ENCODE measurements at regions not wholly inside any gene's neighbourhood (a gene's known extent, or its start where the extent isn't known, plus 50 kb on each side); places are given as distances from the start of the nearest gene placed in this dataset.

- Histone ChIP-seq H3K4me3 (ENCODE audit: low read length) (no peak overlapping the region), H3K79me2 (ENCODE audit: control insufficient read depth, low read length) (no peaks in the 10 kb centered on the region), H3K4me2 (ENCODE audit: low read length) (no peak overlapping the region), H3K9me3 (ENCODE audit: control insufficient read depth, insufficient read depth, low read length) (no peaks in the 10 kb centered on the region), H4K20me1 (ENCODE audit: control insufficient read depth, insufficient read depth, low read depth, low read length) (no peaks in the 10 kb centered on the region), H3K4me1 (ENCODE audit: control insufficient read depth, low read length) (no peaks in the 10 kb centered on the region), H3K27ac (ENCODE audit: low read depth, low read length) (no peak overlapping the region), H3K27me3 (ENCODE audit: control insufficient read depth, low read length) (no peaks in the 10 kb centered on the region), H3K9me2 (replicated peaks; ENCODE audit: control insufficient read depth, low read length) (no peaks in the 10 kb centered on the region), H3F3A (ENCODE audit: control insufficient read depth, insufficient read depth) (no peaks in the 10 kb centered on the region), H3K36me3 (ENCODE audit: control insufficient read depth, low read length) (no peaks in the 10 kb centered on the region)
- no peak for TF ChIP-seq CTCF (IDR thresholded peaks at IDR 0.05; ENCODE audit: low read depth, low read length, poor library complexity, severe bottlenecking)
- TF ChIP-seq EZH2phosphoT487 (IDR thresholded peaks at IDR 0.05; ENCODE audit: borderline replicate concordance, low read length) = no peak
These were observed 163.5 kb upstream of the KIF2B start for GRCh38 chr17:53659181-53659580.

- no peak for TF ChIP-seq EZH2phosphoT487 (IDR thresholded peaks at IDR 0.05; ENCODE audit: borderline replicate concordance, low read length)
- TF ChIP-seq CTCF (IDR thresholded peaks at IDR 0.05; ENCODE audit: low read depth, low read length, poor library complexity, severe bottlenecking) = no peak
- H3K27ac ChIP-seq (ENCODE audit: low read depth, low read length) = no peak overlapping the region
- H4K20me1 ChIP-seq (ENCODE audit: control insufficient read depth, insufficient read depth, low read depth, low read length) = no peaks in the 10 kb centered on the region
- no peaks in the 10 kb centered on the region for H3F3A ChIP-seq (ENCODE audit: control insufficient read depth, insufficient read depth)
- no peaks in the 10 kb centered on the region for H3K9me2 ChIP-seq (replicated peaks; ENCODE audit: control insufficient read depth, low read length)
- H3K36me3 ChIP-seq (ENCODE audit: control insufficient read depth, low read length) = no peaks in the 10 kb centered on the region
- no peak overlapping the region for H3K4me2 ChIP-seq (ENCODE audit: low read length)
- no peaks in the 10 kb centered on the region for H3K4me1 ChIP-seq (ENCODE audit: control insufficient read depth, low read length)
- no peaks in the 10 kb centered on the region for H3K9me3 ChIP-seq (ENCODE audit: control insufficient read depth, insufficient read depth, low read length)
- no peaks in the 10 kb centered on the region for H3K27me3 ChIP-seq (ENCODE audit: control insufficient read depth, low read length)
- no peaks in the 10 kb centered on the region for H3K79me2 ChIP-seq (ENCODE audit: control insufficient read depth, low read length)
- no peak overlapping the region for H3K4me3 ChIP-seq (ENCODE audit: low read length)
These were observed 167.1 kb upstream of the KIF2B start for GRCh38 chr17:53655591-53655990.

GRCh38 chr17:53649201-53649600 lies 173.5 kb upstream of the KIF2B start:
- H3K9me2 ChIP-seq (replicated peaks; ENCODE audit: control insufficient read depth, low read length) = no peaks in the 10 kb centered on the region
- no peaks in the 10 kb centered on the region for H3K36me3 ChIP-seq (ENCODE audit: control insufficient read depth, low read length)
- H3K9me3 ChIP-seq (ENCODE audit: control insufficient read depth, insufficient read depth, low read length) = no peaks in the 10 kb centered on the region
- no peaks in the 10 kb centered on the region for H4K20me1 ChIP-seq (ENCODE audit: control insufficient read depth, insufficient read depth, low read depth, low read length)
- no peak overlapping the region for H3K4me3 ChIP-seq (ENCODE audit: low read length)
- no peak for TF ChIP-seq EZH2phosphoT487 (IDR thresholded peaks at IDR 0.05; ENCODE audit: borderline replicate concordance, low read length)
- no peak for TF ChIP-seq CTCF (IDR thresholded peaks at IDR 0.05; ENCODE audit: low read depth, low read length, poor library complexity, severe bottlenecking)
- H3K27me3 ChIP-seq (ENCODE audit: control insufficient read depth, low read length) = no peaks in the 10 kb centered on the region
- no peak overlapping the region for H3K27ac ChIP-seq (ENCODE audit: low read depth, low read length)
- no peaks in the 10 kb centered on the region for H3K79me2 ChIP-seq (ENCODE audit: control insufficient read depth, low read length)
- H3K4me1 ChIP-seq (ENCODE audit: control insufficient read depth, low read length) = no peaks in the 10 kb centered on the region
- no peaks in the 10 kb centered on the region for H3F3A ChIP-seq (ENCODE audit: control insufficient read depth, insufficient read depth)
- H3K4me2 ChIP-seq (ENCODE audit: low read length) = no peak overlapping the region

GRCh38 chr17:53646835-53647234 lies 175.9 kb upstream of the KIF2B start:
- Histone ChIP-seq H4K20me1 (ENCODE audit: control insufficient read depth, insufficient read depth, low read depth, low read length) (no peaks in the 10 kb centered on the region), H3F3A (ENCODE audit: control insufficient read depth, insufficient read depth) (no peaks in the 10 kb centered on the region), H3K4me3 (ENCODE audit: low read length) (no peak overlapping the region), H3K4me1 (ENCODE audit: control insufficient read depth, low read length) (no peaks in the 10 kb centered on the region), H3K4me2 (ENCODE audit: low read length) (no peak overlapping the region), H3K27ac (ENCODE audit: low read depth, low read length) (no peak overlapping the region), H3K9me3 (ENCODE audit: control insufficient read depth, insufficient read depth, low read length) (no peaks in the 10 kb centered on the region), H3K36me3 (ENCODE audit: control insufficient read depth, low read length) (no peaks in the 10 kb centered on the region), H3K79me2 (ENCODE audit: control insufficient read depth, low read length) (no peaks in the 10 kb centered on the region), H3K27me3 (ENCODE audit: control insufficient read depth, low read length) (no peaks in the 10 kb centered on the region), H3K9me2 (replicated peaks; ENCODE audit: control insufficient read depth, low read length) (no peaks in the 10 kb centered on the region)
- TF ChIP-seq CTCF (IDR thresholded peaks at IDR 0.05; ENCODE audit: low read depth, low read length, poor library complexity, severe bottlenecking) (no peak), EZH2phosphoT487 (IDR thresholded peaks at IDR 0.05; ENCODE audit: borderline replicate concordance, low read length) (no peak)
